ENCODE measurements at regions not wholly inside any gene's neighbourhood (a gene's known extent, or its start where the extent isn't known, plus 50 kb on each side); places are given as distances from the start of the nearest gene placed in this dataset.

GRCh38 chr1:30586671-30587070 is 136.7 kb downstream of the MATN1 start:
- TF ChIP-seq FOXK2 (IDR thresholded peaks at IDR 0.05) (no peak), ZNF384 (IDR thresholded peaks at IDR 0.05) (no peak), TARDBP (IDR thresholded peaks at IDR 0.05) (no peak), FOXA1 (IDR thresholded peaks at IDR 0.05) (no peak), SP1 (IDR thresholded peaks at IDR 0.05) (no peak), LEF1 (IDR thresholded peaks at IDR 0.05; ENCODE audit: borderline replicate concordance) (no peak), ARNT (IDR thresholded peaks at IDR 0.05) (no peak), HDGF (IDR thresholded peaks at IDR 0.05; ENCODE audit: borderline replicate concordance) (no peak), ELF4 (IDR thresholded peaks at IDR 0.05) (no peak)
- TF ChIP-seq, protein P1, sequence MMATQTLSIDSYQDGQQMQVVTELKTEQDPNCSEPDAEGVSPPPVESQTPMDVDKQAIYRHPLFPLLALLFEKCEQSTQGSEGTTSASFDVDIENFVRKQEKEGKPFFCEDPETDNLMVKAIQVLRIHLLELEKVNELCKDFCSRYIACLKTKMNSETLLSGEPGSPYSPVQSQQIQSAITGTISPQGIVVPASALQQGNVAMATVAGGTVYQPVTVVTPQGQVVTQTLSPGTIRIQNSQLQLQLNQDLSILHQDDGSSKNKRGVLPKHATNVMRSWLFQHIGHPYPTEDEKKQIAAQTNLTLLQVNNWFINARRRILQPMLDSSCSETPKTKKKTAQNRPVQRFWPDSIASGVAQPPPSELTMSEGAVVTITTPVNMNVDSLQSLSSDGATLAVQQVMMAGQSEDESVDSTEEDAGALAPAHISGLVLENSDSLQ (IDR thresholded peaks at IDR 0.05) = no peak
